ENCODE measurements at regions not wholly inside any gene's neighbourhood (a gene's known extent, or its start where the extent isn't known, plus 50 kb on each side); places are given as distances from the start of the nearest gene placed in this dataset.

DNA sequence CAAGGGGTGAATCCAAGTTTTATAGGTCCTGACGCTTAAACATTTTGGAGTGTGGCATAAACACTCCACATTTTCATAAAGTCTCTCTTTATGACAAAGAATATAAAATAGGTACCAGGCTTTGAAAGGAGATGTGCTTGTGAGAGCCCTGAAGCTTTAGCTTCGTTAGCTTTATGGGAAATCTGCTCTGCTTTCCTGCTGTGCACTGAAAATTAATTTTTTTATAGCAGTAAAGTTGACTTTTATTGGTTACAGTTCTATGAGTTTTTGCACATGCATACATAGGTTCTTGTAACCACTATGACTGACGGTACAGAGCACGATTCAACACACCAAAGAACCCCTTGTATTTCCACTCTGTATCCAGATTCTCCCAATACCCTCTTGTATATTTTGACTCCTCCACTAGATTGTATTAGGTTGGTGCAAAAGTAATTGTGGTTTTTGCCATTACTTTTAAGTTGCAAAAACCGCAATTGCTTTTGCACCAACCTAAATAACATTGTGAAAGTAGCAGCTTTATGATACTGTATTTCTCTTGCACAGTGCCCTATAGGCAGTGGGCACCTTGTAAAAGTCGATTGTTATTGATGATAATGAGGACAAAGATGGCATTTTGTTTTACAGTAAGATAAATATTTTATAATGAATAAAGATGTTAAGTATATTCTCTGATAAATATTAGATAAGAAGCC is 145.2 kb upstream of the AKIRIN2 start:
- DNase-seq: no peak

DNA sequence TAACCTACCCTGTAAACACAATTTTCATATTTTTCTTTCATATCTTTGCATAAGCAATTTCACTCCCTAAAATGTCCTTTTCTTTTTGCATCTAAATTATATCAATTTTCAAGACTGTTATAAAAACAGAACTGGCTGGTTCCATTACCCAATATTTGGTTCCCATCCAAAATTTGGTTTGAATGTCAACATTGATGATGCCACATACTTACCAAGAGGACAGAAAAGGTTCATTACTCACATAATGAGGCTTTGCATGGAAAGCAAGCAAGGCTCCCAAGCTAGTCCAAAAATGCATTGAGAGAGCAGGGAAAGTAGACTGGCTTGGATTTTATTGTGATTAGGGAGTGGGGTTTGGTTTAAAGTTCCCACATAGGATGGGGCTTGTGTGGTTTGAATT is 144.4 kb upstream of the AKIRIN2 start:
- no peak for DNase-seq

DNA sequence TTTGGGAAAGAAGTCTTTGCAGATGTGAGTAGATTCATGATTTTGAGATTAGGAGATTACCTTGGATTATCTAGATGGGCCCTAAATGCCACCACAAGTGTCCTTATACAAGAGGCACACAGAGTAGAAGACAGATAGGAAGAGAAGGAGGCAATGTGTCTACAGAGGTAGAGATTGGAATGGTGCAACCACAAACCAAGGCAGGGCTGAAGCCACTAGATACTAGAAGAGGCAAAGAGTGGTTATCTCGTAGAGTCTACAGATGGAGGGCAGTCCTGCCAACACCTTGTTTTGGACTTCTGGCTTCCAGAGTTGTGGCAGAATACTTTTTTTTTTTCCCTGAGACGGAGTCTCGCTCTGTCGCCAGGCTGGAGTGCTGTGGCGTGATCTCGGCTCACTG is 138.3 kb upstream of the AKIRIN2 start:
- DNase-seq: no peak

DNA sequence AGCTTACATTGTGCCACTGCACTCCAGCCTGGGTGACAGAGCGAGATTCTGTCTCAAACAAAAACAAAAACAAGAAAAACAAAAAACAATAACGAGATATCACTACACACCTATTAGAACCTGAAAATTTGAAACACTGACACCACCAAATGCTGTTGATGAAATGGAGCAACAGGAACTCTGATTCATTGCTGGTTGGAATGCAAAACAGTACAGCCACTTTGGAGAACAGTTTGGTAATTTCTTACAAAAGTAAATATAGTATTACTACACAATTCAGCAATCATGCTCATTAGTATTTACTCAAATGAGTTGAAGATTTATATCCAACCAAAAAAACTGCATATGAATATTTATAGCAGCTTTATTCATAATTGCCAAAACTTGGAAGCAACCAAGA is 135.8 kb upstream of the AKIRIN2 start:
- DNase-seq: no peak

DNA sequence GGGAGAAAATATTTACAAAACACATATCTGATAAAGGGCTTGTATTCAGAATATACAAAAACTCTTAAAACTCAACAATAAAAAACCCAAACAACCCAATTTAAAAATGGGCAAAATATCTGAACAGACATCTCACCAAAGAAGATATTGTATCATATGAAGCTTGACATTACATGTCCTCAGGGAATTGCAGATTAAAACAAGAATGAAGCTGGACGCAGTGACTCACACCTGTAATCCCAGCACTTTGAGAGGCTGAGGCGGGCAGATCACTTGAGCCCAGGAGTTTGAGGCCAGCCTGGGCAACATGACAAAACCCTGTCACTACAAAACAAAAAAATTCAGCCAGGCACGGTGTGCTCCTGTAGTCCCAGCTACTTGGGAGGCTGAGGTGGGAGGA is 135.4 kb upstream of the AKIRIN2 start:
- DNase-seq: no peak

DNA sequence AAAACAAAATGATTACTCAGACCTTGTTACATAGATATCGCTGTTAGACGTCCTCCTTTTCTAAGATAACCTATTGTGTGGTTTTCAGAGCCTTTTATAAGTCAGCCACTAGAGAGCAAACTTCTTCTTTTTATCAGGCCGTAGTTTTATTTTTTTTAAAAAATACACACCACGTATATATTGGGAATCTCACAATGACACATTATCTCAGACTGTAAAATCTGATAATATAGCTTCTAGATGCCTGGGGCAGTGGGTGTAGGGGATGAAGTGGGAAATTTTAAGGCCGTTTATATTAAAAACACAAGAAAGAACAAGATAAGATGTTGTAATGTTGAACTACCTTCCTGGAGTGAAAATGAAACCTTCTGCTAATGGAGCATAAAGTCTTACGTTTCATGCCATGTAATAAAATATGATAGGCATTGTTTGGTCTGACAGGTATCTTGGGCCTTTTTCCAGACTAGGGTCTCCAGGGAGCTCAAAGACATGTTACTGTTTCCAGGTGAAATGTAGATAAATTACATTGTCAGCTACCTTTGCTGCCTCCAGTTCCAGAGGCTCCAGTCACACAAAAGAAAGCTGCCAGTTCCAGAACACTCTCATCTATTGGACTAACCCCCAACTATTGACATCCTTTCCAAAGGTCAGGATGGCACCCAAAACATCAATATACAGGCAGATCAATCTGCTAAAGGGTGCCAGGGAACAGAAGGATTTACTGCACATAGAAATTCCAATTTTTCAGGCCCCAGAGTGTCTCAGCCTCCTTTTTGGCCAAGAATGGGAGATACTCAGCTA is 130.2 kb upstream of the AKIRIN2 start:
- no peak for DNase-seq

DNA sequence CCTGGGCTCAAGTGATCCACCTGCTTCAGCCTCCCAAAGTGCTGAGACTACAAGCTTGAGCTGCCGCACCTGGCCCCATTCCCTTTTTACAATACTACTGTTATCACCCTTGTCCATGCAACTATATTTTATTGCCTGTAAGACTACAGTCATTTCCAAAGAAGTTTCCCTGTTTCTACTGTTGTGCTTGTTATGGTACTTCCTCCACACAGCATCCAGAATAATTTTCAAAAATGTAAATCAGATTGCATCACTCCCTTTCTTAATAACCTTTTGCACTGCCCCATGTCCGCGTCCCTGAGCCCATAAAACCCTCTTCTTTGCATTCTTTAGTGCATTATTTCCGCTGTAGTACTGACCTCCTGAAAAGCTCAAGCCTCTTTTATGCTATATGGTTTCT is 128.9 kb upstream of the AKIRIN2 start:
- no peak for DNase-seq

DNA sequence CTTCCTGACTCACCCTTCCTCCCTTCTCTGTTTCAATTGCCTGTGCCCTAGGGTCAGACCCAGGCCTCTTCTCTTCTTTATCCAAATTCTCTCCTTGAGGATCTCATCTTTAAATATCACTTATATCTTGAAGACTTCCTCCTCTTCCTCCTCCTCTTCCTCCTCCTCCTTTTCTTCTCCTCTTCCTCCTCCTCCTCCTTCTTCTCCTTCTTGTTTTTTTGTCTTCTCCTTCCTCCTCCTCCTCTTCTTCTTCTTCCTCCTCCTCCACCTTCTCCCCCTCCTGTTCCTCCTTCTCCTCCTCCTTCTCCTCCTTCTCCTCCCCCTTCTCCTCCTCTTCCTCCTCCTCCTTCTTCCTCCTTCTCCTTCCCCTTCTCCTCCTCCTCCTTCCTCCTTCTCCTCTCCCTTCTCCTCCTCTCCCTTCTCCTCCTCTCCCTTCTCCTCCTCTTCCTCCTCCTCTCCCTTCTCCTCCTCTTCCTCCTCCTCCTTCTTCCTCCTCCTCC is 127.6 kb upstream of the AKIRIN2 start:
- DNase-seq: no peak

DNA sequence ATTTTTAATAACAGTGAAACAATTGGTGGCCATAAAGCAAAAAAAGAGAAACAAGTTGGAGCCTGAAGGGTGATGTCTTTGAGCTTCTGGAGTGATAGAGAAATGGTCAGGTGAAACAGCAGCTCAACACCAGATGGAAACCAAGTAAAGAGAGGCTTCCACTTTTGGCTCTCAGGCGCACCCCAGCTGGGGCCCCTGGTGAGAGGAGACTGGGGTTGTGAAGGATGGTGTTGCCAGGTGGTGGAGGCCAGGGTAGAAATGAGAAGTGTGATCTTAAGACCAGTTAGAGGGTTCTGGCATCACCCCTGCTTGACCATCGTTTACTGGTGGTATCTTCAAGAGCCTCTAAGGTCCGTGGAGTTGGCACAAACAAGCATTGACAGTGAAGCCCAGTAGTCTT is 126.0 kb upstream of the AKIRIN2 start:
- DNase-seq: no peak

DNA sequence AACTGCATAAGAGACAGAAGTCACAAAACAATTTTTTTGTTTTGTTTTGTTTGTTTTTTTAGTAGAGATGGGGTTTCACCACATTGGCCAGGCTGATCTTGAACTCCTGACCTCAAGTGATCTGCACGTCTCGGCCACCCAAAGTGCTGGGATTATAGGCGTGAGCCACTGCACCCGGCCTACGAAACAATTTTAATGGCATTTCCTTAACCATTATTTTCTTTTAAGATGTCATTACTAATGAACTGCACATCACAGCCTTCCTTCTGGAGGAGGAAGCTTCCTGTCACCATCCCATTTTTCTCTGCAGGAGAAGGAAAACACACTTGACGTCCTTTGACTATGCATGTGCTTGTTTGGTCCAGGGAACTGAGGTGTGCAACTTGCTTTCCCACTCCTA is 125.3 kb upstream of the AKIRIN2 start:
- DNase-seq: no peak

DNA sequence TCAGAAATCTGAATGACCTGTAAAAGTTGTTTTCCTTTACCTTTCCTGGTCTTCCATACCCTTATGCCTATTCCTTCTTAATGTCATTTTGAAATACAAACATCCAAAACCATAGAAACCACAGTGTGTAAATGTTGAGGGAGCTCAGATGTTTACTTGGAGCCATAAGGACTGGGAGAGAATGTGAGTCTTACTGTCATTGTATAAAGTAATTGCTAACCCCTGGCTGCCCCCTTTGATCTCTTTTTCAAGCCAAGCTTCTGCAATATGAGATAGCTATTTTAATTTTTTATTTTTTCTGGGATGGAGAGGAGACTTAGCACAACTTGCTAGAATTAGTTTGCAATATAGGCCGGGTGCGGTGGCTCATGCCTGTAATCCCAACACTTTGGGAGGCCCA is 124.4 kb upstream of the AKIRIN2 start:
- DNase-seq: no peak

DNA sequence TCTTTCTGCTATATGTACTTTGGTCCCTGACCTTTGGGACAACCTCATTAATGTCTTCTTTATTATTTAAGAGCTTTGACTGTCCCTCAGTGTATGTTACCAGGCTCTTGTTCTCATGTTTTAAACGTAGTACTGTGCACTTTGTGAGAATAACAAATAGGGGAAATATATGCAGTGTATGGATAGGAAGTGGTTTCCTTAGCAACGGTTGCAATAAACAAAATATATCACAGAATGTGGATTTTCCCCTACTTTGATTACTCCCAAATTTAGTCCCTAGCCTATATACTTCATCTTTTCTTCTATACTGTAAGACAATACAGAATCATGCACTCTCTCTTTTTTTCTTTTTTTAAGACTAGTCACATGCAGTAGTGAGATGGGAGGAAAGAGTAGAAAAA is 123.8 kb upstream of the AKIRIN2 start:
- no peak for DNase-seq

DNA sequence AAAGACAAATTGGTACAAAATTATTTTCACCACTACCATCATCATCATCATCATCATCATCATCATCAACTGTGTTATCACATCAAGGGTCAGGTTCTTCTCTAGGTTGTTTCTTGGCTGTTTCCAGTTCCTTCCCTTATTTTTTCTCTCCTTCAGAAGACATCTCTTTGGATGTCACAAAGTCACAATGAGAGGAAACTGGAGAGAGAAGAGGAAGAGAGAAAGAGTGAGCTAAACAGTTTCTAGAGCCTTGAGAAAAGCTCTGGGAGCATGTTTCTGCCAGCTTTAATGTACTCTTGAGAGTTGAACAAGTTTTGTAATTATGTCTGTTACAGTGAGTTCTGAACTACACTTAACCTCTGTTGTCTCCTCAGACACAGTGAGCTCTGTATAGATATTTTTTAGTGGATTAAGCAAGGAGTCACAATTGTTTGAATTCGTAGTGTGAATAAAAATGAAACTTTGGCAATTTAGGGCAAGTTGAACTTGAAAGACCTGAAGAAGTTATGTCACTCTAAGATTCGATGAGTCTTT is 123.0 kb upstream of the AKIRIN2 start:
- DNase-seq: no peak

DNA sequence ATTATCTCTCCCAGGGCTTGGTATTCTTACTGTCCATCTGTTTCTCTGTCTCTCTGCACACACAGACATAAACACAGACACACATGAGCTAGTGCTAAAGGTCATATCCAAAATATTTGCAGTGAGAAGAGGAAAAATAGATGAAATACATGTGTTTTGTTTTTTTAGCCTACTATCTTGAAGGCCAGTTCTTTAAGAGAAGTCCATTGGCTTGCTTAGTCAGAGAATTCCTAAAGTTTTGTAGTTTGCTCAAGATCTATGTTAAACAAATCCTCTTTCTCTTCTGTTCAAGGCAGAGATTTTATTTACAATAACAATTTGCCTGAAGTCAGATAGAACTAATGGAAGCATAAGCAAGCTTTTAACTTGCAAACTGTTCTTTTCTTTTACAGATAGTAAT is 120.0 kb upstream of the AKIRIN2 start:
- DNase-seq: no peak

DNA sequence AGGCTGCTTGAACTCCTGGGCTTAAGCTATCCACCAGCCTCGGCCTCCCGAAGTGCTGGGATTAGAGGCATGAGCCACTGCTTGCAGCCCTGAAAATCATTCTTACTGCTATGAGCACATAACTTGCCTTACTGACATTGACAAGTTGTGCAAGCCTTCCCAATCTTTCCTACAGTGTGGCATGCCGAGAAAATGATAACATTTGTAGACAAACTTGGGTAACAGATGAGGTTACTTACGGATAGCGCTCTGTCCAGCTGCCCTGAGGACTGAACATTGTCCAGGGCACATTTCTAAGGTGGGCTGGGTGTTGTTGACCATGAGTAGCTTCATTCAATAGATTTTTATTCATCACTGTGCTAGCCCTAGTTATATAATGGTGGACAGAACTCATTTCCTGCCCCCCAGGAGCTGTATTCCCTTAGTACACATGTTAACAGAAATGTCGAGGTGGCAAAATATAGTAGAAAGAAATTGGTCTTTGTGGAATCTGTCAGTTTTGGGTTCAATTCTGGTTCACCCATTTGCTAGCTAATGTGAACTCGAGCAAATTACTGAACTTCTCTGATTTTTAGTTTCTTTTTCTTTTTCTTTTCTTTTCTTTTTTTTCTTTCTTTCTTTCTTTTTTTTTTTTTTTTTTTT is 118.4 kb upstream of the AKIRIN2 start:
- DNase-seq: no peak

DNA sequence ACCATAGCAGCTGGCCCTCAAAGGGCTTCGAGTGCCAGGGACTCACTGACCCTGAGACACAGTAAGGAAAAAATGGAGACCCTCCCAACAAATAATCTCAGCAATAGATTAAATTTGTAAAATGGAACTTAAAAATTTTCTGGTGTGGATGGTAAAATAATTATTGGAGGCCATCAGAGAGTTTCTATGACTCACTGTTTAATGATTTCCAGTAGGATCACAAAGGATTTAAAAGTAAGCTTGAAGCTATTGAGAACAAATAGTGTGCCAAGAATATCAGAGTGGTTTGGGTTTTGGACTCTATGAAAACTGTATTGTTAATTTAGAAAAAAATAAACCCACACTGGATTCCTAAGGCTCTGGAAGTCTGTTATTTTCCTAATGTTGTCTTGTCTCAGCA is 115.2 kb upstream of the AKIRIN2 start:
- DNase-seq: no peak

DNA sequence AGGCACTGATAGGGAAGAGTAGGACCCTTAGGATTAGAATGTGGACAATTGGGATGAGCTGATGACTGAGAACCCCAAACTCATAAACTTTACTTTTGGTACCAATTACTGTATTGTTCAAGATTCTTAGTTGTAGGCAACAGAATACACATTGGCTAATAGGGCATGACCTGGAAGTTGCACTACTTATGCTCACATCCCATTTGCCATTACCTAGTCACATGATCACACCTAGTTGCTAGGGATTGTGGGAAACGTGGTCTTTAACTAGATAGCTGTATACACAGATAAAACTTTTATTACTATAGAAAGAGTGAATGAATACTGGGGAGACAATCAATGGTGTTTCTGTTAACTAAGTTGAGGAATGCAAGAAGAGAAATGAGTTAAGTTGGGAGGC is 113.4 kb upstream of the AKIRIN2 start:
- no peak for DNase-seq

DNA sequence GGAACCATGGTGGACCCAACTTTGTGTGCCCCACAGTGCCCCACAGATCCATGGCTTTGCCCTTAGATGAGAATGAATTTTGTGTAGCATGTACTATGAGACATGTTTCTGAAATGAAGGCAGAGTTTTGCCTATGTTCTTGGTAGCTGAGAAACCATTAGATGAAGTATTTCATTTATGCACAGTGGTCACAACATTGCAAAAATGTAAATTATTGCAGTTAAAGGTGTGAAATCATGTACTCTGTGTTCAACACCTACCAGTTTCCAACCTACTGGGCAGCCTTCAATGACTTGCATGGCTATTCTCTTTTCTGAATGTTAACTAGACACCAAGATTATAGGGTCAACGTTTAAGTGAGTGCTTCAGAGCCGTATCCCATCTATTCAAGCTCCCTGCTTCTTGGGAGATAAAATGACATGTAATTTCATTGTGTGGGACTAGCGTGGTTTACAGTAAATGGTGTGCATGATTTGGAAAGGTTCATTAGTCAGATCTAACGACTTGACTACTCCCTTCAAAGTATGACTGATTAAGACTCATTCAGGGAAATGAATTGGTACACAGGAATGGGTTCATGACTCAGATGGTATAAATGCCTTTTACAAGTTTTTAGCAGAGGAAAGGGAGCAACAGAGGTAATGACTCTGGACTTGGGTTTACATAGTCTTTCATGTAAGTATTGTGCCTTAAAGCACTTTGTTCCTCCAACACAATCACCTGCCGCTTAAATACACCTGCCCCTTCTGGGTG is 106.1 kb upstream of the AKIRIN2 start:
- DNase-seq: peak; percentile 23

DNA sequence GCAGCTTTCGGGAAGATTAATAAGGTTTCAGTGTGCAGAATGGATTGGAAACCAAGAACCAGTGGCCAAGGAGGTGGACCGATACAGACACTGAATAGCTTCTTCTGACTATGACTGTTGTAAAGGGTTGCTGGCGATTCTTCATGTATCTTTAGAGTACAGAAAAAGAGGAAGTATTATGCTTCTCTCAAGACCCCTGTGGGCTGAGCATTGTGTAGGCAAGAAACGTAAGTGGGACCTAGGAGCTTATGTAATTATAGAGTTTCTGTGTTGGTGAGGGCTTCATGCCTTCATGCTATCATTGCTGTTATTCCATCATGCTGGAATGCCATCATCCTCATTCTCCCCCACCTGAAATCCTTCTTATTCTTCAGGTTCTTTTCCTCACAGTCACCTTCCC is 105.4 kb upstream of the AKIRIN2 start:
- DNase-seq: no peak

DNA sequence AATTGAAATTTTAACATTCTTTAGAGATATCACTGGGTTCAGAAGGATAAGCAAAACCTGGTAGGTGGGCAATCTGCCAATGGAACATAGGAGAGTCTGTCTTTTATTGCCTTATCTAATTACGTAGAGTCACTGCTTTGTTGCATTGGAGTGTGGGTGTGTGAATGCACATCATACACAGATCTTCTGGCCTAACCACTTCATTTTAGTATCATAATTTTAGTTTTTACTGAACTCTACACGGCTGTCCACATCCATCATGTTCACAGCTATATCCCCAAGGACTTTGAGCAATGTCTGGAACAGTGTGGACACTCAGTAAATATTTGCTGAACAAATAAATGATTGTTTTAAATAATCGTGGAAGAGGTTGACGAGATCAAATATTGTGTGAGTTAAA is 104.6 kb upstream of the AKIRIN2 start:
- peak; percentile 76 for DNase-seq

DNA sequence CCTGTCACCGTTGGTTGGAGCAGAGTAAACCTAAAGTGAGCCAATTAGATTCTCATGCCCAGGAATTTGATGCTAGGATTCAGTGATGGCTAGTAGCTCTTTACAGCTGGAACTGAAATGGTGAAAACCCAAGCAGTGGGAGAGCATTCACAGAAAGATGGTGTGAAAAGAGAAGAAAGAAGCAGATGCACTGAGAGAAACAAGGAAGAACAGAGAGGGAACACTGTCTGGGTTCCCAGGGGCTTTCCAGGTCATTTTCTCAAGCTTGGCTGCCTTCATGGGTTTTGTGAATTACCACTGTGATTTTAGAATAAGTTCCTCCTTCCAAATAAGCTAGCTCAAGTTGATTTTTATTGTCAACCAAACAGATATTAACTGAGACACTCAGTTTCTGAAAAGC is 104.1 kb upstream of the AKIRIN2 start:
- DNase-seq: no peak

DNA sequence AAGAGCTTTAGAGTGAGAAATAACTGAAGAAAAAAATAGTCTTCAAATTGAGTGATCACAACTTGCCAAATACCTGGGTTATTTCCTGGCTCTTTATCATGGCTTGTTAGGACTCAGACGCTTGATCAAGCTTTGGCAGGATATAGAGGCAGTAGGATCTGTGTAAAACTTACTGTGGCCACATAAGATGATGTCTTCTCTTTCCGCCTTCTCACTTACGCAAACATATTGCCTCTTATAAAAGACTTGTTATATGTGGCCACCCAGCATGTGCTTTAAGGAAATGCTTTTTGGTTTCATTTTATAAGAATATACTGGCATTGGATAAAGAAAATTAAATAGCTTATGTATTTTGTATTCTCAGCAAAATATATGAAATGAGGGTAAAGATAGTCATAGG is 101.8 kb upstream of the AKIRIN2 start:
- no peak for DNase-seq

DNA sequence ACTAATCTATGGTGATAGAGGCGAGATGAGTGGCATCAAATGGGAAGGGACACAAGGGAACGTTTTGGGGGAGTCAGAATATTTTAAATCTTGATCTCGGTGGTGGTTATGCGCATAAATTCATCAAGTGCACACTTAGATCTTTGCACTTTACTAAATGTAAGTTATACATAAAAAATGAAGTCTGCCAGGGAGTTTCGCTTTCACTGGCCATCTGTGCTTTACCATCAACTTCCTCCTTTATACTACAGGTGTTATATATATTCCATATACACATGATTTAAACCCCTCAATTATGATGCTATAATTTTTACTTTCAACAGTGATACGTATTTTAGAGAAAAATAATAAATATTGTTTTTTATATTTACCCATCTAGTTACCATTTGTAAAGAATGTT is 97.6 kb upstream of the AKIRIN2 start:
- no peak for DNase-seq

Data from NCI-H748 treated with DMSO at 0.1 percent for 48 hours (cell line).